ENCODE measurements at regions not wholly inside any gene's neighbourhood (a gene's known extent, or its start where the extent isn't known, plus 50 kb on each side); places are given as distances from the start of the nearest gene placed in this dataset.
"Not testable (repeated sequence)": the region's sequence is repeated elsewhere in the genome, so short reads cannot be mapped to it uniquely, and the experiment has no call there.

- H3K27me3 ChIP-seq (ENCODE audit: control insufficient read depth, insufficient read depth, low read length): no peaks in the 10 kb centered on the region
- no peak overlapping the region for H3K4me3 ChIP-seq (ENCODE audit: low read length)
- peak overlapping the region; percentile 36 for H3K27ac ChIP-seq (ENCODE audit: low read length)
- no peak for DNase-seq
- peaks cover 75% of the 10 kb centered on the region for H3K4me1 ChIP-seq (ENCODE audit: control insufficient read depth, insufficient read depth, low read length)
- no peaks in the 10 kb centered on the region for H3K36me3 ChIP-seq (ENCODE audit: control insufficient read depth, insufficient read depth, low read length)
- WGBS (ENCODE audit: insufficient coverage): 97% methylated on average over 9 of the region's 21 CpGs
- no peaks in the 10 kb centered on the region for H3K9me3 ChIP-seq (replicated peaks; ENCODE audit: control insufficient read depth, low read depth, low read length)
Measured at GRCh38 chr1:234958706-234959657, 169.7 kb downstream of the TOMM20 start.

DNA sequence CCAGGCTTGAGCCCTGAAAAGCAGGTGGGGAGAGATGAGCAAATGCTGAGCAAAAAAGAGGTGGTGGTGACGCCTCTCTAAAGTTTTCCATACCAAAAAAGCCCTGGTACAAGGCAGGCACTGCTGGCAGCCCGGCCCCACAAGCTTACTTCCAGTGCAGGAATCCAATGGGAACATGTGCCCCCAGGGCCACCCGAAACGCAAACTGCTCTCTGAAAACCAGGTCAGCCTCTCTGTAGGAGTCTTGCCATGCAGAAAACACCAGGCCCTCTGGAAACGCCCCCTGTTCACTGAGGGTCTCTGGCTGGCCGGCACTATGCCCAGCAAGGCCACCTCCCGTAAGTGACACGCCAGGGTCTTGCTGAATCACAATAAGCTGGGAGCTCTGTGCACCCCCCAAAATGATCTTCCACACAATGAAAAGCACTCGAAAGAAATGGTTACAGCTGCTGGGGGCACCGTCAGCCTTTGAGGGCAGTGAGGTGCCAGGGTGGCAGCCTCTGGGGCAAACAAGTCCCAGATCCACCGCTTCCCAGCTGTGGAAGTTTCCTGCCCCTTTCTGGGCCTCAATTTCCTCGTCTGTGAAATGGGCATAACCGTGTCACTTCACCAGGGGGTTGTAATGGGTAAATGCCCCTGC, 170.5 kb downstream of the TOMM20 start:
- DNase-seq: no peak
- peak overlapping the region; percentile 53 for H3K27ac ChIP-seq (ENCODE audit: low read length)
- 77% methylated on average over 10 of the region's 13 CpGs for WGBS (ENCODE audit: insufficient coverage)
- H3K4me3 ChIP-seq (ENCODE audit: low read length): no peak overlapping the region
- H3K9me3 ChIP-seq (replicated peaks; ENCODE audit: control insufficient read depth, low read depth, low read length): no peaks in the 10 kb centered on the region
- H3K27me3 ChIP-seq (ENCODE audit: control insufficient read depth, insufficient read depth, low read length): no peaks in the 10 kb centered on the region
- peaks cover 68% of the 10 kb centered on the region for H3K4me1 ChIP-seq (ENCODE audit: control insufficient read depth, insufficient read depth, low read length)
- no peaks in the 10 kb centered on the region for H3K36me3 ChIP-seq (ENCODE audit: control insufficient read depth, insufficient read depth, low read length)

DNA sequence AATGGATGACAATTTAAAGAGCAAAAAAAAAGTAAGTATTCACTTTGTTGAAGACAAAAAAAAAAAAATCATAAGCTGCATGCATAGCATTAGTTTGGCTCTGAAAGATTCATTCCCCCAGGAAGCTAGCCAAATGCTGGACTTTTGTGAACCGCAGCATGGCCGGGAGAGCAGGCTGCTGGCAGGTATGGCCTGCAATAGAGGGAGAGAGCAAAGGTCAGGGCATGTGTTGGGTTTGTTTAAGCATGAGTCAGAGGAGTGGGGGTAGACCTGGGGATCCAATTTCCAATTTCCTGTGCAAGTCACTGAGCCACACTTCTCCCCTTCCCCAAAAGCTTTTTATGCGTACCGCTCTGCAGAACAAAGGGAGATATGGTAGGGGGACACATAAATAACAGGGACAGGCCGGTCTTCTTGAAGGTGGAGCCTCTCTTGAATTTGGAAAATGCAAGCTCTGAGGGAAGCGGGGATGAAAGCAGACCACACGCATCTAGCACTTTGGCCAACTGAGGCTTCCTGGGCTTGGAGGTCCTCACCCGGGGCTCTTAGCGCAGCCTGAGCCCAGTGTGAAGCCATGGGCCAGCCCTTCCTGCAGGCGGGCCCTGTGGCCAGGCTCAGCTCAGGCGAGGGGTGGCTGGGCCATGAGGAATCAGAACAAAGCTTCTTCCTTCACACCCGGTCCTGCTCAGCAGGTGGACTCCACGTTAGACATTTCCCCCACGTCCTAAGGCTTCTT, 171.1 kb downstream of the TOMM20 start:
- peak overlapping the region; percentile 53 for H3K27ac ChIP-seq (ENCODE audit: low read length)
- peaks cover 63% of the 10 kb centered on the region for H3K4me1 ChIP-seq (ENCODE audit: control insufficient read depth, insufficient read depth, low read length)
- no peak overlapping the region for H3K4me3 ChIP-seq (ENCODE audit: low read length)

GRCh38 chr1:234956821-234957329, 171.8 kb downstream of the TOMM20 start:
- Histone ChIP-seq H3K9me3 (replicated peaks; ENCODE audit: control insufficient read depth, low read depth, low read length) (no peaks in the 10 kb centered on the region), H3K4me3 (ENCODE audit: low read length) (no peak overlapping the region), H3K4me1 (ENCODE audit: control insufficient read depth, insufficient read depth, low read length) (peaks cover 57% of the 10 kb centered on the region), H3K27ac (ENCODE audit: low read length) (peak overlapping the region; percentile 52), H3K27me3 (ENCODE audit: control insufficient read depth, insufficient read depth, low read length) (no peaks in the 10 kb centered on the region), H3K36me3 (ENCODE audit: control insufficient read depth, insufficient read depth, low read length) (no peaks in the 10 kb centered on the region)
- DNase-seq: peak; percentile 64
- WGBS (ENCODE audit: insufficient coverage): 100% methylated on average over 1 of the region's 11 CpGs

More for the DNA sequence above, 171.1 kb downstream of the TOMM20 start:
- no peaks in the 10 kb centered on the region for H3K27me3 ChIP-seq (ENCODE audit: control insufficient read depth, insufficient read depth, low read length)
- whole genome bisulfite sequencing (ENCODE audit: insufficient coverage): 52% methylated on average over 8 of the region's 14 CpGs
- no peaks in the 10 kb centered on the region for H3K9me3 ChIP-seq (replicated peaks; ENCODE audit: control insufficient read depth, low read depth, low read length)
- no peaks in the 10 kb centered on the region for H3K36me3 ChIP-seq (ENCODE audit: control insufficient read depth, insufficient read depth, low read length)
- peak; percentile 83 for DNase-seq

- WGBS (ENCODE audit: insufficient coverage): 29% methylated on average over 7 of the region's 11 CpGs
- DNase-seq: peak; percentile 93
Measured at GRCh38 chr1:234955107-234955731, 173.4 kb downstream of the TOMM20 start.

GRCh38 chr1:234954613-234955012, 174.0 kb downstream of the TOMM20 start:
- peaks cover 42% of the 10 kb centered on the region for H3K4me1 ChIP-seq (ENCODE audit: control insufficient read depth, insufficient read depth, low read length)
- H3K27me3 ChIP-seq (ENCODE audit: control insufficient read depth, insufficient read depth, low read length): no peaks in the 10 kb centered on the region
- H3K4me3 ChIP-seq (ENCODE audit: low read length): no peak overlapping the region
- DNase-seq: no peak
- H3K9me3 ChIP-seq (replicated peaks; ENCODE audit: control insufficient read depth, low read depth, low read length): no peaks in the 10 kb centered on the region
- peak overlapping the region; percentile 75 for H3K27ac ChIP-seq (ENCODE audit: low read length)
- H3K36me3 ChIP-seq (ENCODE audit: control insufficient read depth, insufficient read depth, low read length): no peaks in the 10 kb centered on the region
- 98% methylated on average over 6 of the region's 6 CpGs for WGBS (ENCODE audit: insufficient coverage)

More at GRCh38 chr1:234955107-234955731, 173.4 kb downstream of the TOMM20 start:
- Histone ChIP-seq H3K9me3 (replicated peaks; ENCODE audit: control insufficient read depth, low read depth, low read length) (no peaks in the 10 kb centered on the region), H3K27me3 (ENCODE audit: control insufficient read depth, insufficient read depth, low read length) (no peaks in the 10 kb centered on the region), H3K36me3 (ENCODE audit: control insufficient read depth, insufficient read depth, low read length) (no peaks in the 10 kb centered on the region), H3K27ac (ENCODE audit: low read length) (peak overlapping the region; percentile 75), H3K4me1 (ENCODE audit: control insufficient read depth, insufficient read depth, low read length) (peaks cover 46% of the 10 kb centered on the region), H3K4me3 (ENCODE audit: low read length) (no peak overlapping the region)

DNA sequence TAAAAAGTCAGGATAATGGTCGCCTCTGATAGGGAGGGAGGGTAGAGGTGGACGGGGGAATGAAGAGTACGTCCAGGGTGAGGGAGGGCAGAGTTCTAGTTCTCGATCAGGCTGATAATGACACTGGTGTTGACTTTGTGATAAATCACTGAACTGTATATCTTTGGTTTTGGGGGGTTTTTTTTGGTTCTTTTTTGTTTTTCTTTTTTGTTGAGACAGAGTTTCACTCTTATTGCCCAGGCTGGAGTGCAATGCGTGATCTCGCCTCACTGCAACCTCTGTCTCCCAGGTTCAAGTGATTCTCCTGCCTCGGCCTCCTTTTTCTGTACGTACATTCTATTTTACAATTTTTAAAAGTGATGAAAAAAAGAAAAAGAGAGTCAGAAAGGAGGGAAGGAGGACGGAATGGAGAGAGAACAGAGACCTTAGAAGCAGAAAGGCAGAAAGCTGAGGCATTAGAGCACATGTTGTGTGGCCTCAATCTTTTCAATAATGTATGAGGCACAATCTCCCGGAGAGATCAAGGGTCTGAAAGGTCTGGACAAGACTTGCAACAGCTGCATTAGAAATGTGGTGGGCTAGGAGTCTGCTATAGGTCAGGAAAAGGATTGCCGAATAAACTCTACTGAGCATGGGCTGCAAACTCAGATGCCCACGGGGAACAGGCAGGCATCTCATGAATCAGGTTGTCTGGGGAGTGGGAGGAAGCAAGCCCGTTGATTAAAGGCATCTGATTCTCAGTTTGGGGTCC, 174.8 kb downstream of the TOMM20 start:
- Histone ChIP-seq H3K27me3 (ENCODE audit: control insufficient read depth, insufficient read depth, low read length) (no peaks in the 10 kb centered on the region), H3K36me3 (ENCODE audit: control insufficient read depth, insufficient read depth, low read length) (no peaks in the 10 kb centered on the region), H3K4me3 (ENCODE audit: low read length) (no peak overlapping the region), H3K9me3 (replicated peaks; ENCODE audit: control insufficient read depth, low read depth, low read length) (peaks cover 4% of the 10 kb centered on the region), H3K4me1 (ENCODE audit: control insufficient read depth, insufficient read depth, low read length) (peaks cover 40% of the 10 kb centered on the region), H3K27ac (ENCODE audit: low read length) (no peak overlapping the region)
- WGBS (ENCODE audit: insufficient coverage): 70% methylated on average over 9 of the region's 13 CpGs
- DNase-seq: no peak

DNA sequence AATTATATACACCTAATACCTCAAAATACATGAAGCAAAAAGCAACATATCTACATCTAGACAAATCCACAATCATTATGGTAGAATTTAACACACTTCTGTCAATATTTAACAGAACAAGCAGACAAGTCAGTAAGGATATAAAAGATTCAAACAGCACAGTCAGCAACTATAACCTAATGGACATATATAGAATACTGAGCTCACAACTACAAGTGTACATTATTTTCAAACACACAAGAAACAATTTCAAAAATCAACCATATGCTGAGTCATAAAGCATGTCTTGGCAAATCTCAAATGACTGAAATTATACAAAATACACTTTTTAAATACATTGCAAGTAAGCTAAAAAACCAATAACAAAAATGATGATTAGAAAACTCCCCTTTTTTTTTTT, 178.0 kb downstream of the TOMM20 start:
- Histone ChIP-seq H3K27ac (ENCODE audit: low read length) (no peak overlapping the region), H3K4me3 (ENCODE audit: low read length) (no peak overlapping the region), H3K4me1 (ENCODE audit: control insufficient read depth, insufficient read depth, low read length) (peaks cover 17% of the 10 kb centered on the region), H3K9me3 (replicated peaks; ENCODE audit: control insufficient read depth, low read depth, low read length) (peaks cover 4% of the 10 kb centered on the region), H3K27me3 (ENCODE audit: control insufficient read depth, insufficient read depth, low read length) (no peaks in the 10 kb centered on the region), H3K36me3 (ENCODE audit: control insufficient read depth, insufficient read depth, low read length) (no peaks in the 10 kb centered on the region)
- DNase-seq: no peak

- not testable (repeated sequence) for H3K27me3 ChIP-seq (ENCODE audit: control insufficient read depth, insufficient read depth, low read length); H3K4me1 ChIP-seq (ENCODE audit: control insufficient read depth, insufficient read depth, low read length); H3K9me3 ChIP-seq (replicated peaks; ENCODE audit: control insufficient read depth, low read depth, low read length); H3K27ac ChIP-seq (ENCODE audit: low read length); H3K4me3 ChIP-seq (ENCODE audit: low read length); H3K36me3 ChIP-seq (ENCODE audit: control insufficient read depth, insufficient read depth, low read length); DNase-seq
- WGBS (ENCODE audit: insufficient coverage): 93% methylated on average over 2 of the region's 6 CpGs
Measured at GRCh38 chr1:234949528-234949927, 179.1 kb downstream of the TOMM20 start.
